HG03460 (cell line): ENCODE measurements at regions not wholly inside any gene's neighbourhood (a gene's known extent, or its start where the extent isn't known, plus 50 kb on each side); places are given as distances from the start of the nearest gene placed in this dataset.
"Not testable (repeated sequence)": the region's sequence is repeated elsewhere in the genome, so short reads cannot be mapped to it uniquely, and the experiment has no call there.

Experiments used
- ATAC-seq: cut with Tn5 transposase; IDR thresholded peaks from one replicate; pipeline ENCODE4 v1.9.1; 2021; ENCODE audit not compliant: unreplicated experiment

GRCh38 chr16:55015181-55015913 is 84.7 kb downstream of the IRX5 start:
- ATAC-seq: no peak

- ATAC-seq: no peak
These were observed 85.8 kb downstream of the IRX5 start for GRCh38 chr16:55016515-55016914.

- ATAC-seq: no peak
These were observed 86.7 kb downstream of the IRX5 start for GRCh38 chr16:55017321-55017720.

GRCh38 chr16:55018881-55019280 is 88.2 kb downstream of the IRX5 start:
- no peak for ATAC-seq

GRCh38 chr16:55019419-55020131 is 88.9 kb downstream of the IRX5 start:
- ATAC-seq: no peak

- ATAC-seq: no peak
These were observed 91.2 kb downstream of the IRX5 start for GRCh38 chr16:55021595-55022475.

GRCh38 chr16:55027260-55027659 is 96.6 kb downstream of the IRX5 start:
- ATAC-seq: not testable (repeated sequence)

GRCh38 chr16:55029509-55029908 is 98.8 kb downstream of the IRX5 start:
- no peak for ATAC-seq

- no peak for ATAC-seq
These were observed 100.3 kb downstream of the IRX5 start for GRCh38 chr16:55030944-55031343.

- no peak for ATAC-seq
These were observed 100.8 kb downstream of the IRX5 start for GRCh38 chr16:55031481-55031880.

GRCh38 chr16:55033225-55034156 is 102.8 kb downstream of the IRX5 start:
- no peak for ATAC-seq

GRCh38 chr16:55035029-55035428 is 104.4 kb downstream of the IRX5 start:
- ATAC-seq: no peak

GRCh38 chr16:55035956-55036355 is 105.3 kb downstream of the IRX5 start:
- ATAC-seq: no peak

- ATAC-seq: no peak
These were observed 105.7 kb downstream of the IRX5 start for GRCh38 chr16:55036371-55036821.

- no peak for ATAC-seq
These were observed 106.4 kb downstream of the IRX5 start for GRCh38 chr16:55037046-55037445.

- ATAC-seq: no peak
These were observed 107.3 kb downstream of the IRX5 start for GRCh38 chr16:55037966-55038365.

- no peak for ATAC-seq
These were observed 108.4 kb downstream of the IRX5 start for GRCh38 chr16:55039042-55039441.

- no peak for ATAC-seq
These were observed 108.8 kb downstream of the IRX5 start for GRCh38 chr16:55039511-55039910.

GRCh38 chr16:55039931-55040330 is 109.3 kb downstream of the IRX5 start:
- ATAC-seq: no peak

- no peak for ATAC-seq
These were observed 109.9 kb downstream of the IRX5 start for GRCh38 chr16:55040366-55041086.
